Karpas-422 (cell line): ENCODE measurements at regions not wholly inside any gene's neighbourhood (a gene's known extent, or its start where the extent isn't known, plus 50 kb on each side); places are given as distances from the start of the nearest gene placed in this dataset.

Source experiments
- DNase-seq: peaks from one replicate; pipeline ENCODE4 v3.0.0-alpha.2; 2015
- H2AFZ ChIP-seq: fragments of 200-600 bp; sonication (generic); 2 replicates; pipeline ENCODE4 v1.6.1; 2014; ENCODE audit warnings: antibody characterized with exemption, low read length, mixed read lengths
- H3K27ac ChIP-seq: fragments of 200-600 bp; sonication (generic); 2 replicates; pipeline ENCODE4 v1.5.1; 2014; ENCODE audit warnings: mild to moderate bottlenecking, low read length, moderate library complexity
- H3K27me3 ChIP-seq: fragments of 200-600 bp; sonication (generic); 2 replicates; pipeline ENCODE4 v1.6.1; 2014; ENCODE audit warnings: low read length, mixed read lengths
- H3K36me3 ChIP-seq: fragments of 200-600 bp; sonication (generic); 2 replicates; pipeline ENCODE4 v1.6.1; 2014; ENCODE audit warnings: low read length, mixed read lengths; ENCODE audit not compliant: insufficient read depth
- H3K4me1 ChIP-seq: fragments of 200-600 bp; sonication (generic); 2 replicates; pipeline ENCODE4 v1.6.1; 2014; ENCODE audit warnings: mild to moderate bottlenecking, low read length, mixed read lengths
- H3K4me2 ChIP-seq: fragments of 200-600 bp; sonication (generic); 2 replicates; pipeline ENCODE4 v1.6.1; 2014; ENCODE audit warnings: low read length, low read depth, mild to moderate bottlenecking; ENCODE audit not compliant: poor library complexity, severe bottlenecking
- H3K4me3 ChIP-seq: fragments of 200-600 bp; sonication (generic); 2 replicates; pipeline ENCODE4 v1.5.1; 2014; ENCODE audit warnings: mild to moderate bottlenecking, antibody characterized with exemption, low read length, mixed read lengths
- H3K79me2 ChIP-seq: fragments of 200-600 bp; sonication (generic); 2 replicates; pipeline ENCODE4 v1.6.1; 2014; ENCODE audit warnings: mild to moderate bottlenecking, low read length, mixed read lengths
- H3K9ac ChIP-seq: fragments of 200-600 bp; sonication (generic); 2 replicates; pipeline ENCODE4 v1.6.0; 2014; ENCODE audit warnings: low read length
- H3K9me2 ChIP-seq: fragments of 200-600 bp; sonication (generic), shearing (Covaris generic); replicated peaks from 2 replicates; pipeline ENCODE4 v1.6.0; 2014; ENCODE audit warnings: mild to moderate bottlenecking, low read length, moderate library complexity; ENCODE audit not compliant: insufficient read depth
- H3K9me3 ChIP-seq: fragments of 300-700, 200-600 bp; sonication (generic); 2 replicates; pipeline ENCODE4 v1.6.1; 2014; ENCODE audit warnings: low read length, mixed read lengths
- H4K20me1 ChIP-seq: fragments of 200-600 bp; sonication (generic); 2 replicates; pipeline ENCODE4 v1.6.1; 2014; ENCODE audit warnings: mild to moderate bottlenecking, antibody characterized with exemption, low read length, low read depth; ENCODE audit not compliant: insufficient read depth

- Histone ChIP-seq H3K27me3 (no peaks in the 10 kb centered on the region), H3K27ac (no peak overlapping the region), H3K9me2 (no peaks in the 10 kb centered on the region), H3K79me2 (no peaks in the 10 kb centered on the region), H2AFZ (no peak overlapping the region), H3K9ac (no peak overlapping the region), H3K36me3 (no peaks in the 10 kb centered on the region), H3K4me1 (no peaks in the 10 kb centered on the region), H3K4me3 (no peak overlapping the region), H3K9me3 (no peaks in the 10 kb centered on the region), H4K20me1 (no peaks in the 10 kb centered on the region), H3K4me2 (no peak overlapping the region)
- no peak for DNase-seq
Observed at GRCh38 chr9:95721061-95721531, 154.4 kb upstream of the ERCC6L2 start.

GRCh38 chr9:95720496-95720895 is 155.0 kb upstream of the ERCC6L2 start:
- H2AFZ ChIP-seq = no peak overlapping the region
- no peaks in the 10 kb centered on the region for H3K9me3 ChIP-seq
- H3K4me3 ChIP-seq = no peak overlapping the region
- no peaks in the 10 kb centered on the region for H4K20me1 ChIP-seq
- H3K9ac ChIP-seq = no peak overlapping the region
- no peak for DNase-seq
- H3K27ac ChIP-seq = no peak overlapping the region
- H3K79me2 ChIP-seq = no peaks in the 10 kb centered on the region
- H3K27me3 ChIP-seq = no peaks in the 10 kb centered on the region
- H3K4me1 ChIP-seq = no peaks in the 10 kb centered on the region
- H3K9me2 ChIP-seq = no peaks in the 10 kb centered on the region
- no peaks in the 10 kb centered on the region for H3K36me3 ChIP-seq
- H3K4me2 ChIP-seq = no peak overlapping the region

DNA sequence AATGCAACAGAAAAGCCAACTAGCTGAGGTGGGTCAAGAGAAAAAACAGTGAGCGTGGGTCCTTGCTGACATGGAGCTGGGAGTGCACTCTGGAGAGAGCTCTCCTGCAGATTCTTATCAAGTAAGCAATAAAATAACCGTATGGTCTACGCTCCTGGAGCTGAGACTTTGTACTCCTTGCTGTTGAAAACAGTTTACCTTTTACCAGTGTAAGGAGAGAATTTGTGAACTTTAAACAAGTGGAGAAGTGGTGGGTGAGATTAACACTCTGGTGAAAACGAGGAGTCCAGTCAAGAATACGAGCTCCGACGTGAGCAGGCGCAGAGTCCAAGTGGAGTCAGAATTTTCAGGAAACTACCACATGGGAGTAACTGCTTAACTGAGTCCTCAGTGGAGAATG is 156.1 kb upstream of the ERCC6L2 start:
- no peak overlapping the region for H3K9ac ChIP-seq
- no peak overlapping the region for H2AFZ ChIP-seq
- no peaks in the 10 kb centered on the region for H3K9me2 ChIP-seq

DNA sequence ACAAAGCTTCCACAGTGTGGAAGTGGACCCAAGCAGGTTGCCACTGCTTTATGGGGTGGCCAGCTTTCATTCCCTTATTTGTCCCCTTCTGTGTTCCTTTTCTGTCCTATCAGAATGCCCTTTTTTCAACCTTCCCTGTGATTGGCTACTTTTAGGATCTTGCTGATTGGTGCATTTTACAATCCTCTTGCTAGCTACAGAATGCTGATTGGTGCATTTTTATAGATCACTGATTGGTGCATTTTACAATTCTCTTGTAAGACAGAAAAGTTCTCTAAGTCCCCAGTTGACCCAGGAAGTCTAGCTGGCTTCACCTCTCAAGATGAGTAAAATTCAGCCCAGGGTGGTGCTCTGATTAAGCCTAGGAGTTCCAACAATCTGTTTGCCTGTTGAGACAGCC is 157.2 kb upstream of the ERCC6L2 start:
- Histone ChIP-seq H3K27ac (no peak overlapping the region), H3K4me3 (no peak overlapping the region), H3K27me3 (no peaks in the 10 kb centered on the region), H3K36me3 (no peaks in the 10 kb centered on the region), H3K4me1 (no peaks in the 10 kb centered on the region), H2AFZ (no peak overlapping the region), H4K20me1 (no peaks in the 10 kb centered on the region), H3K9me2 (no peaks in the 10 kb centered on the region), H3K79me2 (no peaks in the 10 kb centered on the region), H3K4me2 (no peak overlapping the region), H3K9ac (no peak overlapping the region), H3K9me3 (no peaks in the 10 kb centered on the region)
- no peak for DNase-seq

More for the DNA sequence above, 156.1 kb upstream of the ERCC6L2 start:
- DNase-seq = no peak
- no peaks in the 10 kb centered on the region for H3K4me1 ChIP-seq
- no peak overlapping the region for H3K4me2 ChIP-seq
- H4K20me1 ChIP-seq = no peaks in the 10 kb centered on the region
- no peak overlapping the region for H3K27ac ChIP-seq
- no peaks in the 10 kb centered on the region for H3K36me3 ChIP-seq
- H3K4me3 ChIP-seq = no peak overlapping the region
- no peaks in the 10 kb centered on the region for H3K27me3 ChIP-seq
- H3K9me3 ChIP-seq = no peaks in the 10 kb centered on the region
- H3K79me2 ChIP-seq = no peaks in the 10 kb centered on the region

GRCh38 chr9:95715868-95716435 is 159.5 kb upstream of the ERCC6L2 start:
- Histone ChIP-seq H3K36me3 (no peaks in the 10 kb centered on the region), H3K27ac (no peak overlapping the region)

GRCh38 chr9:95710446-95710845 is 165.0 kb upstream of the ERCC6L2 start:
- H4K20me1 ChIP-seq = no peaks in the 10 kb centered on the region
- no peaks in the 10 kb centered on the region for H3K4me1 ChIP-seq
- no peak overlapping the region for H3K4me2 ChIP-seq
- no peak overlapping the region for H3K4me3 ChIP-seq
- no peak overlapping the region for H2AFZ ChIP-seq
- H3K9ac ChIP-seq = no peak overlapping the region
- H3K79me2 ChIP-seq = no peaks in the 10 kb centered on the region
- no peaks in the 10 kb centered on the region for H3K9me2 ChIP-seq
- H3K27me3 ChIP-seq = no peaks in the 10 kb centered on the region
- no peak overlapping the region for H3K27ac ChIP-seq
- peak; percentile 37 for DNase-seq
- no peaks in the 10 kb centered on the region for H3K36me3 ChIP-seq
- no peaks in the 10 kb centered on the region for H3K9me3 ChIP-seq

More at GRCh38 chr9:95715868-95716435, 159.5 kb upstream of the ERCC6L2 start:
- no peaks in the 10 kb centered on the region for H3K27me3 ChIP-seq
- no peaks in the 10 kb centered on the region for H3K9me2 ChIP-seq
- no peak overlapping the region for H3K4me3 ChIP-seq
- no peaks in the 10 kb centered on the region for H3K9me3 ChIP-seq
- no peak overlapping the region for H3K4me2 ChIP-seq
- H3K4me1 ChIP-seq = no peaks in the 10 kb centered on the region
- H3K79me2 ChIP-seq = no peaks in the 10 kb centered on the region
- no peak for DNase-seq
- no peak overlapping the region for H2AFZ ChIP-seq
- H4K20me1 ChIP-seq = no peaks in the 10 kb centered on the region
- no peak overlapping the region for H3K9ac ChIP-seq

DNA sequence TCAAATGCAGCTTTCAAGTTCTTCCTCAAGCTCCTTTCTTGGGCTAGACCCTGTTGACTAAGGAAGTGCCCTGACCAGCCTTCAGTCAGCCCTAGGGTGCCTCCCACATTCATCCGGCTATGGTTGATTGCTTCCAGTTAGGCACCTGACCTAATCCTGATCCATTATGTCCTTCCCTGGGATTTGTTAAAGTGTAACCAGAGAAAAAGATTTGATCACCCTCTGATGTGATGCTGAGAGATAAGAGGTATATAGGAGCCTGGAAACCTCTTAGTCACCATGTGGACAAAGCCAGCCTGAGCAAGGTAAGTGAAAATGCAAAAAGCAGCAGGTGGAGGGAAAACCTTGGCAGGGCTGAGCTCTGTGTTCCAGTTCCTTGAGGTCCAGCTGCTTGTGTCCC is 178.8 kb upstream of the ERCC6L2 start:
- no peaks in the 10 kb centered on the region for H4K20me1 ChIP-seq
- no peak overlapping the region for H3K4me3 ChIP-seq
- no peaks in the 10 kb centered on the region for H3K79me2 ChIP-seq
- no peaks in the 10 kb centered on the region for H3K9me2 ChIP-seq
- H3K27ac ChIP-seq = no peak overlapping the region
- no peak overlapping the region for H3K4me2 ChIP-seq
- H3K9ac ChIP-seq = no peak overlapping the region
- H3K36me3 ChIP-seq = no peaks in the 10 kb centered on the region
- no peaks in the 10 kb centered on the region for H3K9me3 ChIP-seq
- DNase-seq = no peak
- no peaks in the 10 kb centered on the region for H3K4me1 ChIP-seq
- H3K27me3 ChIP-seq = no peaks in the 10 kb centered on the region
- H2AFZ ChIP-seq = no peak overlapping the region

- Histone ChIP-seq H2AFZ (no peak overlapping the region), H3K9me2 (no peaks in the 10 kb centered on the region), H3K36me3 (no peaks in the 10 kb centered on the region), H3K4me3 (no peak overlapping the region), H3K79me2 (no peaks in the 10 kb centered on the region), H3K4me1 (no peaks in the 10 kb centered on the region), H3K27ac (no peak overlapping the region), H3K9ac (no peak overlapping the region), H3K4me2 (no peak overlapping the region), H4K20me1 (no peaks in the 10 kb centered on the region), H3K27me3 (no peaks in the 10 kb centered on the region), H3K9me3 (no peaks in the 10 kb centered on the region)
- no peak for DNase-seq
Observed at GRCh38 chr9:95691435-95691834, 174.7 kb upstream of the PTCH1 start.

DNA sequence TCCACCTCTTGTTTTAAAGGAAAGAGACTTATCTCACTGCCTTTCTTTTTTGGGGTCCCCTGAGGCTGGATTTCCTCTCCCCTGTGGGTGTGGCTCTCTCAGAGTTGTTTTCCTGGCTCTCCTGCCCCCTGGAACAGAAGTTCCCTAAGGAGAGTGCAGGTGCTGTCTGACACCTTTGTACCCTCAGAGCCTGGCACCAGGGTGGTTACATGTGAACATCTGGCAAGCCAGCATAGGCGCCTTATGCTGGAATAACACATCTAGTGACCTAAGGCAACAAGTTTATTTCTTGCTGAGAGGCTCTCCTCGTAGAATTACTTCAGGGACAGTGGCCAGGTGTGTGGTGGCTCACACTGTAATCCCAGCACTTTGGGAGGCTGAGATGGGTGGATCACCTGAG is 172.9 kb upstream of the PTCH1 start:
- Histone ChIP-seq H3K27me3 (no peaks in the 10 kb centered on the region), H3K9me2 (no peaks in the 10 kb centered on the region), H3K9me3 (no peaks in the 10 kb centered on the region), H3K4me3 (no peak overlapping the region), H3K4me2 (no peak overlapping the region), H3K4me1 (no peaks in the 10 kb centered on the region), H4K20me1 (no peaks in the 10 kb centered on the region), H2AFZ (no peak overlapping the region), H3K27ac (no peak overlapping the region), H3K9ac (no peak overlapping the region), H3K36me3 (no peaks in the 10 kb centered on the region), H3K79me2 (no peaks in the 10 kb centered on the region)
- no peak for DNase-seq
